HG03469 (cell line): ENCODE measurements at regions not wholly inside any gene's neighbourhood (a gene's known extent, or its start where the extent isn't known, plus 50 kb on each side); places are given as distances from the start of the nearest gene placed in this dataset.

Experiments used
- ATAC-seq: cut with Tn5 transposase; IDR thresholded peaks from one replicate; pipeline ENCODE4 v1.9.1; 2021; ENCODE audit warnings: mild to moderate bottlenecking, moderate library complexity, moderate number of reproducible peaks; ENCODE audit not compliant: unreplicated experiment

GRCh38 chr12:91565846-91566245 is 383.2 kb upstream of the DCN start:
- ATAC-seq = no peak

GRCh38 chr12:91565246-91565645 is 382.6 kb upstream of the DCN start:
- ATAC-seq = no peak

- ATAC-seq = no peak
Observed at GRCh38 chr12:91563011-91563765, 380.6 kb upstream of the DCN start.

GRCh38 chr12:91562476-91562875 is 379.9 kb upstream of the DCN start:
- ATAC-seq = peak; percentile 96

GRCh38 chr12:91561958-91562325 is 379.3 kb upstream of the DCN start:
- ATAC-seq = peak; percentile 11

GRCh38 chr12:91561301-91561957 is 378.8 kb upstream of the DCN start:
- no peak for ATAC-seq

- no peak for ATAC-seq
Observed at GRCh38 chr12:91556909-91557308, 374.3 kb upstream of the DCN start.

- no peak for ATAC-seq
Observed at GRCh38 chr12:91555436-91556415, 373.1 kb upstream of the DCN start.

GRCh38 chr12:91551927-91552326 is 369.3 kb upstream of the DCN start:
- ATAC-seq = no peak

GRCh38 chr12:91551242-91551641 is 368.6 kb upstream of the DCN start:
- ATAC-seq = no peak

- no peak for ATAC-seq
Observed at GRCh38 chr12:91542666-91543065, 360.0 kb upstream of the DCN start.

GRCh38 chr12:91542067-91542466 is 359.4 kb upstream of the DCN start:
- ATAC-seq = no peak

GRCh38 chr12:91538418-91538817 is 355.8 kb upstream of the DCN start:
- ATAC-seq = no peak

GRCh38 chr12:91533366-91533765 is 350.7 kb upstream of the DCN start:
- ATAC-seq = no peak

GRCh38 chr12:91529829-91530228 is 347.2 kb upstream of the DCN start:
- no peak for ATAC-seq

- no peak for ATAC-seq
Observed at GRCh38 chr12:91523831-91524230, 341.2 kb upstream of the DCN start.

GRCh38 chr12:91516695-91517047 is 334.1 kb upstream of the DCN start:
- no peak for ATAC-seq

- no peak for ATAC-seq
Observed at GRCh38 chr12:91515944-91516694, 333.5 kb upstream of the DCN start.

GRCh38 chr12:91513313-91513712 is 330.7 kb upstream of the DCN start:
- no peak for ATAC-seq

- no peak for ATAC-seq
Observed at GRCh38 chr12:91511795-91512420, 329.3 kb upstream of the DCN start.
